Gastroesophageal sphincter (tissue), 4 donors: ENCODE measurements at regions not wholly inside any gene's neighbourhood (a gene's known extent, or its start where the extent isn't known, plus 50 kb on each side); places are given as distances from the start of the nearest gene placed in this dataset.

Source experiments
- ATAC-seq: fragments of 150-250 bp; one replicate; pipeline ENCODE4 v1.9.1; 2016; ENCODE audit warnings: mild to moderate bottlenecking, moderate library complexity
- H3K27ac ChIP-seq, 4 donors: fragments of 200-600 bp; sonication (generic) in 3 of 4; 1 replicate in 3 of 4; 2 replicates in 1 of 4; pipeline ENCODE4 v1.5.1; 2016 to 2019
- H3K27me3 ChIP-seq: fragments of 200-600 bp; sonication (generic); one replicate; pipeline ENCODE4 v1.5.1; 2019
- H3K36me3 ChIP-seq, 2 donors: fragments of 200-600 bp; sonication (generic); one replicate each; pipeline ENCODE4 v1.5.1; 2019; ENCODE audit warnings: control low read depth in 1 of 2
- H3K4me1 ChIP-seq, 3 donors: fragments of 200-600 bp; sonication (generic); 1 replicate in 2 of 3; 2 replicates in 1 of 3; pipeline ENCODE4 v1.5.1; 2016 to 2019; ENCODE audit warnings: control low read depth in 2 of 3
- H3K4me3 ChIP-seq, 2 donors: fragments of 200-600 bp; sonication (generic); one replicate each; pipeline ENCODE4 v1.5.1; 2019; ENCODE audit warnings: mild to moderate bottlenecking in 1 of 2, moderate library complexity in 1 of 2
- H3K9me3 ChIP-seq, 3 donors: fragments of 200-600 bp; sonication (generic); one replicate each; pipeline ENCODE4 v1.5.1; 2017 to 2019; ENCODE audit warnings: control low read depth in 2 of 3
- CTCF ChIP-seq, 4 experiments: fragments of 200-600 bp in 2 of 4; fragments of 450-650 bp in 2 of 4; sonication (generic) in 1 of 4; IDR thresholded peaks; one replicate each; pipeline ENCODE4 v1.5.1; 2017 to 2019; ENCODE audit warnings: antibody characterized with exemption in 4 of 4, mild to moderate bottlenecking in 2 of 4, moderate library complexity in 2 of 4
- EP300 ChIP-seq: sonication (generic); formaldehyde crosslinking; IDR thresholded peaks from one replicate; pipeline ENCODE4 v1.6.1; 2017; ENCODE audit warnings: antibody characterized with exemption, mild to moderate bottlenecking
- POLR2A ChIP-seq, 2 donors: fragments of 450-650 bp; IDR thresholded peaks; one replicate each; pipeline ENCODE4 v1.6.1; 2017; ENCODE audit warnings: antibody characterized with exemption in 2 of 2, mild to moderate bottlenecking in 2 of 2, moderate library complexity in 1 of 2
- POLR2AphosphoS5 ChIP-seq: sonication (generic); formaldehyde crosslinking; IDR thresholded peaks from one replicate; pipeline ENCODE4 v1.6.1; 2017; ENCODE audit warnings: antibody characterized with exemption
- WGBS, 2 donors: methylation state at CpG; one replicate each; pipeline ENCODE4 v1.1.5; 2018; ENCODE audit warnings: low coverage in 1 of 2; 5-methylcytosine and 5-hydroxymethylcytosine counted together

GRCh38 chr11:11045156-11045930 lies 187.5 kb upstream of the ZBED5 start:
- Histone ChIP-seq H3K36me3 (no peaks in the 10 kb centered on the region), H3K27ac (no peak overlapping the region), H3K9me3 (no peaks in the 10 kb centered on the region), H3K4me3 (no peak overlapping the region), H3K27me3 (no peaks in the 10 kb centered on the region), H3K4me1 (peaks cover 0 to 22% (median 0%) of the 10 kb centered on the region in 3 donors)
- no peak for ATAC-seq
- 86% methylated on average over 3 of the region's 6 CpGs; no CpG with 5 or more reads in 1 of the 2 donors for WGBS, 2 donors
- no peak for TF ChIP-seq POLR2A (IDR thresholded peaks at IDR 0.05)
- TF ChIP-seq EP300 = no peak
- no peak for TF ChIP-seq CTCF (IDR thresholded peaks at IDR 0.05)
- no peak for TF ChIP-seq POLR2AphosphoS5

- ATAC-seq = no peak
- TF ChIP-seq POLR2AphosphoS5 (no peak), EP300 (no peak), CTCF (IDR thresholded peaks at IDR 0.05) (no peak), POLR2A (IDR thresholded peaks at IDR 0.05) (no peak)
- peaks cover 3 to 30% (median 5%) of the 10 kb centered on the region in 3 donors for H3K4me1 ChIP-seq
- no peaks in the 10 kb centered on the region for H3K36me3 ChIP-seq
- 80 to 91% methylated on average over 4 to 7 of the region's 9 CpGs for WGBS, 2 donors
- H3K27me3 ChIP-seq = no peaks in the 10 kb centered on the region
- no peaks in the 10 kb centered on the region for H3K9me3 ChIP-seq
- H3K4me3 ChIP-seq = no peak overlapping the region
- no peak overlapping the region for H3K27ac ChIP-seq
Observed at GRCh38 chr11:11044137-11044855, 186.4 kb upstream of the ZBED5 start.

- 100% methylated on average over 1 of the region's 3 CpGs for WGBS, 2 donors
Observed at GRCh38 chr11:11043721-11044120, 185.9 kb upstream of the ZBED5 start.

GRCh38 chr11:11039208-11039965 lies 181.5 kb upstream of the ZBED5 start:
- ATAC-seq = no peak
- peaks cover 20 to 47% (median 23%) of the 10 kb centered on the region in 3 donors for H3K4me1 ChIP-seq
- TF ChIP-seq POLR2AphosphoS5 (no peak), CTCF (IDR thresholded peaks at IDR 0.05) (no peak), POLR2A (IDR thresholded peaks at IDR 0.05) (no peak), EP300 (no peak)
- H3K9me3 ChIP-seq = no peaks in the 10 kb centered on the region
- no peaks in the 10 kb centered on the region for H3K27me3 ChIP-seq
- WGBS, 2 donors = 58 to 70% methylated on average over 4 to 5 of the region's 5 CpGs
- no peak overlapping the region for H3K4me3 ChIP-seq
- H3K36me3 ChIP-seq = no peaks in the 10 kb centered on the region
- peak overlapping the region; percentile 26 to 85 (median 82) for H3K27ac ChIP-seq

More at GRCh38 chr11:11043721-11044120, 185.9 kb upstream of the ZBED5 start:
- Histone ChIP-seq H3K36me3 (no peaks in the 10 kb centered on the region), H3K27ac (no peak overlapping the region), H3K27me3 (no peaks in the 10 kb centered on the region), H3K4me1 (peaks cover 6 to 36% (median 10%) of the 10 kb centered on the region in 3 donors), H3K4me3 (no peak overlapping the region), H3K9me3 (no peaks in the 10 kb centered on the region)
- TF ChIP-seq POLR2AphosphoS5 (no peak), POLR2A (IDR thresholded peaks at IDR 0.05) (no peak)
- no peak for ATAC-seq

- no peaks in the 10 kb centered on the region for H3K36me3 ChIP-seq
- H3K9me3 ChIP-seq = no peaks in the 10 kb centered on the region
- peaks cover 20 to 41% (median 23%) of the 10 kb centered on the region in 3 donors for H3K4me1 ChIP-seq
- no peak for ATAC-seq
- H3K27me3 ChIP-seq = no peaks in the 10 kb centered on the region
- H3K27ac ChIP-seq = peak overlapping the region; percentile 26 to 85 (median 82)
- WGBS, 2 donors = 30 to 43% methylated on average over 3 of the region's 3 CpGs
- no peak overlapping the region for H3K4me3 ChIP-seq
- no peak for TF ChIP-seq POLR2A (IDR thresholded peaks at IDR 0.05)
- no peak for TF ChIP-seq POLR2AphosphoS5
Observed at GRCh38 chr11:11038782-11039181, 180.9 kb upstream of the ZBED5 start.
